ENCODE measurements at regions not wholly inside any gene's neighbourhood (a gene's known extent, or its start where the extent isn't known, plus 50 kb on each side); places are given as distances from the start of the nearest gene placed in this dataset.

DNA sequence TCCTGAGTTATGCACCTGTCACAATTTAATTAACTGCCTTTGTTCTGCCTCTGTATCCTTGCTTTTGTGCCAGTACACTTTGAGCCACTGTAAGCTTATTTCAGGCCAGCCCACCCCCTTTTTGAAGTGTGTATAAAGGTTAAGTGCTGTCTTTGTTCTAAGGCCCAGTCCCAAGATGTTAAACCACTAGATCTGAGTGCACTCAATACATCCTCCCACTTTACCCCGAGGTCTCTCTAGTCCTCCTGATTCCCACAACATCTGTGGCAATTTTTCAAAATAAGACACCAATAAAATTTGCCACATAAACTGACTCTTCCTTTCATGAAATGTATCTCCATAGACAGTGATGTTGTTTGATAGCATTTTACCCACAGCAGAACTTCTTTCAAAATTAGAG is 124.1 kb upstream of the SPIN4 start:
- H3K4me3 ChIP-seq (ENCODE audit: low read depth, low read length): no peak overlapping the region
- DNase-seq (ENCODE audit: low read depth): peak; percentile 1
- TF ChIP-seq, protein P1, sequence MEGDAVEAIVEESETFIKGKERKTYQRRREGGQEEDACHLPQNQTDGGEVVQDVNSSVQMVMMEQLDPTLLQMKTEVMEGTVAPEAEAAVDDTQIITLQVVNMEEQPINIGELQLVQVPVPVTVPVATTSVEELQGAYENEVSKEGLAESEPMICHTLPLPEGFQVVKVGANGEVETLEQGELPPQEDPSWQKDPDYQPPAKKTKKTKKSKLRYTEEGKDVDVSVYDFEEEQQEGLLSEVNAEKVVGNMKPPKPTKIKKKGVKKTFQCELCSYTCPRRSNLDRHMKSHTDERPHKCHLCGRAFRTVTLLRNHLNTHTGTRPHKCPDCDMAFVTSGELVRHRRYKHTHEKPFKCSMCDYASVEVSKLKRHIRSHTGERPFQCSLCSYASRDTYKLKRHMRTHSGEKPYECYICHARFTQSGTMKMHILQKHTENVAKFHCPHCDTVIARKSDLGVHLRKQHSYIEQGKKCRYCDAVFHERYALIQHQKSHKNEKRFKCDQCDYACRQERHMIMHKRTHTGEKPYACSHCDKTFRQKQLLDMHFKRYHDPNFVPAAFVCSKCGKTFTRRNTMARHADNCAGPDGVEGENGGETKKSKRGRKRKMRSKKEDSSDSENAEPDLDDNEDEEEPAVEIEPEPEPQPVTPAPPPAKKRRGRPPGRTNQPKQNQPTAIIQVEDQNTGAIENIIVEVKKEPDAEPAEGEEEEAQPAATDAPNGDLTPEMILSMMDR (IDR thresholded peaks at IDR 0.05; ENCODE audit: insufficient read depth, low read depth, low read length): no peak

DNA sequence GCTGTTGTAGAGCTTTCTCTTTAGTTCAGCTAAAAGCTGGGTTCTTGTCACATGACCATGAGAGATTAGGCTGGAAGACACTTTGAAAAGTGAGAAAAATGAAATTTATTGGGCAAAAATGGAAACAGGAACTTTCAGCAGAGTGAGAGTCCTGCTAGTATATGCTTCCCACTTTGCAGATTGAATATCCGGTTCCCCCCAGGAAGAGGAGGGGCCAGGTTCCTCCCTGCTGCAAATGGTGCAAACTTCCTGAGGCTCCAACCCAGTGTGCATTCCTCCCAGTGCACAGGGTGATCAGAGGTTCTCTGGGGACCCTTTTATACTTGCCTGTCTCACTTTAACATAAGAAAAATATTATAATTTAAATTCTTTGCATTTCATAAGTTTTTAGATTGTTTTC is 119.9 kb upstream of the SPIN4 start:
- no peak for DNase-seq (ENCODE audit: low read depth)
- TF ChIP-seq, protein P1 (IDR thresholded peaks at IDR 0.05; ENCODE audit: insufficient read depth, low read depth, low read length): no peak
- H3K4me3 ChIP-seq (ENCODE audit: low read depth, low read length): no peak overlapping the region

GRCh38 chrX:63470506-63470905 is 119.4 kb upstream of the SPIN4 start:
- TF ChIP-seq, protein P1 (IDR thresholded peaks at IDR 0.05; ENCODE audit: insufficient read depth, low read depth, low read length): no peak
- no peak overlapping the region for H3K4me3 ChIP-seq (ENCODE audit: low read depth, low read length)
- no peak for DNase-seq (ENCODE audit: low read depth)

DNA sequence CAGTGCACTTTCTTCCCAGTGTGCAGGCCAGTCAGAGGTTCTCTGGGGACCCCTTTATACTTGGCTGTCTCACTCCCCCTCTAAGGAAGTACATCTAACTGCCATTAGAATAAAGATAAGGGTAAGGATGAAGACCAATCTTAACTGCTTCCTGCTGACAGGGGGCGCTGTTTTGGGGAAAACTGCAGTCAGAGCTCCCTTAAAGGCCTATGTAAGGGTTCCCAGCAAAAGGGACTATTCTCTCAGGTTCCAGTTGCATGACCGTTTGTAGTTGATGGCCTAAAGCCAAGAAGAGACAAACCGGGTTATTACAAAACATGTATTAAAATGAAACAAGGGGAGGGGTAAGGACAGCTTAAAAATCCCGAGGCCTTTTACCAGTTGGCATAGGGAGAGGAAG is 115.6 kb upstream of the SPIN4 start:
- no peak for DNase-seq (ENCODE audit: low read depth)
- TF ChIP-seq, protein P1 (IDR thresholded peaks at IDR 0.05; ENCODE audit: insufficient read depth, low read depth, low read length): no peak
- H3K4me3 ChIP-seq (ENCODE audit: low read depth, low read length): no peak overlapping the region

DNA sequence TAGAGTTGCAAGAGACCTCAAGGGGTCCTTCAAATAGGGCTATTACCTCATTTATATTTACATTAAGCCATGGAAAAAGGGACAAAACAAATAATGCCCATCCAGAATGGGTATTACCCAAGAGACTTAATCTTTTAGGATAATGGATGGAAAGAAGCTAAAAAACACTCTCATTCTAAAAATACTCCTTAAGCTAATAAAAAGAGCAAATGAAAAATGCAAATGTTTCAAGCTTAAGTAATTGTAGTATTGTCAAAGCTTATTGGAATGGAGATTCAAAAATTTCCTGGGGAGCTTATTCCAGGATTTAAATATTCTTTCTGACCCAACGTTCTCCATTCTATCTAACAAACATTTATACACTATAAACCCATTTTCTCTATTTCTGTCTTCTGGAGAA is 107.8 kb upstream of the SPIN4 start:
- TF ChIP-seq, protein P1 (IDR thresholded peaks at IDR 0.05; ENCODE audit: insufficient read depth, low read depth, low read length): no peak
- DNase-seq (ENCODE audit: low read depth): no peak
- no peak overlapping the region for H3K4me3 ChIP-seq (ENCODE audit: low read depth, low read length)

- no peak overlapping the region for H3K4me3 ChIP-seq (ENCODE audit: low read depth, low read length)
- DNase-seq (ENCODE audit: low read depth): no peak
- TF ChIP-seq, protein P1 (IDR thresholded peaks at IDR 0.05; ENCODE audit: insufficient read depth, low read depth, low read length): no peak
Observed at GRCh38 chrX:63453571-63453970, 102.4 kb upstream of the SPIN4 start.

DNA sequence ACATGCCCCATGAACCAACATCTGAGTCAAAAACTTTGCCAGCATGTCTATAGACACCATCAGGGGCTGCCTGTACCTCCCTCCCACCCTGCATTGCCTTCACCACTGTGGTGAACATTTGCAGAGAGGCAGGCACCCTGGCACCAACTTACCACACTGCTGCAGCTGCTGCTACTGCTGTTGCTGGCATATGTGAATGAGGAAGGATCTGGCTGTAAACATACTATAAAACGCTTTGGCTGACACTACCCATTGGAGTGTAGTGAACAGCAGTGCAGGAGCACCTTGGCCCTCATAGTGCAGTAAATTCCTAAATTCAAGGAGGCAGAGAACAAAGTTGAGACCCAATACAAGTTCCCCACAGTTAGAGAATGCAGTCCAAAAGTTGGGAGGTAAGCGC is 90.6 kb upstream of the SPIN4 start:
- H3K4me3 ChIP-seq (ENCODE audit: low read depth, low read length): no peak overlapping the region
- DNase-seq (ENCODE audit: low read depth): no peak
- TF ChIP-seq, protein P1 (IDR thresholded peaks at IDR 0.05; ENCODE audit: insufficient read depth, low read depth, low read length): no peak
